AG09309 (cell line): ENCODE measurements at regions not wholly inside any gene's neighbourhood (a gene's known extent, or its start where the extent isn't known, plus 50 kb on each side); places are given as distances from the start of the nearest gene placed in this dataset.

Experiments used
- DNase-seq: peaks from one replicate; pipeline ENCODE4 v3.0.0-alpha.2; 2010; ENCODE audit warnings: low read depth
- H3K4me3 ChIP-seq: 2 replicates; pipeline ENCODE4 v1.5.1; 2011; ENCODE audit warnings: mild to moderate bottlenecking, low read depth, low read length, moderate library complexity; ENCODE audit not compliant: control insufficient read depth
- TF ChIP-seq, protein P1 (sequence below): IDR thresholded peaks from 2 replicates; pipeline ENCODE4 v1.5.1; 2011; ENCODE audit warnings: mild to moderate bottlenecking, low read depth, low read length, inconsistent platforms; ENCODE audit not compliant: insufficient read depth, control insufficient read depth; ENCODE audit errors: missing control alignments

DNA sequence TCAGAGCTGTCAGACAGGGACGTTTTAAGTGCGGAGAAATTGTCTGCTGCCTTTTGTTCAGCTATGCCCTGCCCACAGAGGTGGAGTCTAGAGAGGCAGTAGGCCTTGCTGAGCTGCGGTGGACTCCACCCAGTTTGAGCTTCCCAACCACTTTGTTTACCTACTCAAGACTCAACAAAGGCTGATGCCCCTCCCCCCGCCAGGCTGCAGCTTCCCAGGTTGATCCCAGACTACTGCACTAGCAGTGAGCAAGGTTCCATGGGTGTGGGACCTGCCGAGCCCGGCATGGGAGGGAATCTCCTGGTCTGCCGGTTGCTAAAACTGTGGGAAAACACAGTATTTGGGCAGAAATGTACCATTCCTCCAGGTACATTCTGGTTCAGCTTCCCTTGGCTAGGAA lies 282.1 kb downstream of the VGLL3 start:
- TF ChIP-seq, protein P1, sequence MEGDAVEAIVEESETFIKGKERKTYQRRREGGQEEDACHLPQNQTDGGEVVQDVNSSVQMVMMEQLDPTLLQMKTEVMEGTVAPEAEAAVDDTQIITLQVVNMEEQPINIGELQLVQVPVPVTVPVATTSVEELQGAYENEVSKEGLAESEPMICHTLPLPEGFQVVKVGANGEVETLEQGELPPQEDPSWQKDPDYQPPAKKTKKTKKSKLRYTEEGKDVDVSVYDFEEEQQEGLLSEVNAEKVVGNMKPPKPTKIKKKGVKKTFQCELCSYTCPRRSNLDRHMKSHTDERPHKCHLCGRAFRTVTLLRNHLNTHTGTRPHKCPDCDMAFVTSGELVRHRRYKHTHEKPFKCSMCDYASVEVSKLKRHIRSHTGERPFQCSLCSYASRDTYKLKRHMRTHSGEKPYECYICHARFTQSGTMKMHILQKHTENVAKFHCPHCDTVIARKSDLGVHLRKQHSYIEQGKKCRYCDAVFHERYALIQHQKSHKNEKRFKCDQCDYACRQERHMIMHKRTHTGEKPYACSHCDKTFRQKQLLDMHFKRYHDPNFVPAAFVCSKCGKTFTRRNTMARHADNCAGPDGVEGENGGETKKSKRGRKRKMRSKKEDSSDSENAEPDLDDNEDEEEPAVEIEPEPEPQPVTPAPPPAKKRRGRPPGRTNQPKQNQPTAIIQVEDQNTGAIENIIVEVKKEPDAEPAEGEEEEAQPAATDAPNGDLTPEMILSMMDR = no peak
- no peak for DNase-seq
- H3K4me3 ChIP-seq = no peak overlapping the region

GRCh38 chr3:86702381-86702958 lies 288.5 kb downstream of the VGLL3 start:
- no peak for DNase-seq
- TF ChIP-seq, protein P1 = peak; percentile 53
- no peak overlapping the region for H3K4me3 ChIP-seq

DNA sequence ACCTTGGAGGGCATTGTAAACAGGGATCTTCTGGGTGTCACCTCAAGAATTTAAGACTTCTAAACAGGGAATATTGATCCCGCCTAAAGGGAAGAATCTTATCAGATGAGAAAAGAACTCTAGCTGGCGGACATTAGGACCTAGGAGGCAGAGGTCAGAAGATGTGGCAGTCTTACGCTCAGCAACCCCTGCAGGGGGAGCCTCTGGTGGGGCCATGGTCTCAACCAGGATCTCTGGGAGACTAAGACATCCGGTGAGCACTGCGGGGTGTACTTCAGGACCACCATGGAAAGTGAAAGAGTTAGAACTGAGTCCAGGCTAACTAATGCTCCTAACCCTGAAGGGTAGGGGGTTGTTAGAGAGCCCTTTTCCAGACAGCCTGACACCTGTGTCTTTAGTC lies 295.2 kb downstream of the VGLL3 start:
- DNase-seq = no peak
- H3K4me3 ChIP-seq = no peak overlapping the region
- TF ChIP-seq, protein P1 = no peak

DNA sequence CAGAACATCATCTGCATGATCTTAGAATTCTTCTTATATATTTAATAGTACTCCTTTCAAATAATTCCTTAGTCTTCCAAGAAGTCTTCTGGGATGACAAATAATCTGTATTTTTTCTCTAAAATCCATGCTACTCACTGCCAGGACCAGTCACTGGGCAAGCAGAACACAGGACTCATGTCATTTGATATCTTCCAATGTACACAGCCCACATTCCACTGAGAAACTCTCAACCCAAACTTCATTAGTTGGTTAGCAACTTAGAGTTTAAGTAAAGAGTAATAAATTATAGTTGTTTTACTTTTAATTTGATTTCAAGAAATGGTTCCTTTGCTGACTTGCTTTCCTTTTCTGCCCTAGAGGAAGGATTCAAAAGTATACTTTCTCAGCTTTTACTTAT lies 317.0 kb downstream of the VGLL3 start:
- TF ChIP-seq, protein P1 = no peak
- no peak overlapping the region for H3K4me3 ChIP-seq
- DNase-seq = no peak

GRCh38 chr3:86661817-86662216 lies 329.1 kb downstream of the VGLL3 start:
- no peak for DNase-seq
- no peak overlapping the region for H3K4me3 ChIP-seq
- TF ChIP-seq, protein P1 = no peak

GRCh38 chr3:86658876-86659275 lies 332.1 kb downstream of the VGLL3 start:
- H3K4me3 ChIP-seq = no peak overlapping the region
- DNase-seq = no peak
- TF ChIP-seq, protein P1 = no peak

GRCh38 chr3:86654806-86655460 lies 336.0 kb downstream of the VGLL3 start:
- no peak for DNase-seq
- no peak overlapping the region for H3K4me3 ChIP-seq
- TF ChIP-seq, protein P1 = no peak
